COLO668 (cell line): ENCODE measurements at regions not wholly inside any gene's neighbourhood (a gene's known extent, or its start where the extent isn't known, plus 50 kb on each side); places are given as distances from the start of the nearest gene placed in this dataset.
"Not testable (repeated sequence)": the region's sequence is repeated elsewhere in the genome, so short reads cannot be mapped to it uniquely, and the experiment has no call there.

Experiments
- DNase-seq: peaks from one replicate; lab custom pipeline; 2025; ENCODE audit not compliant: unreplicated experiment; lab: John Stamatoyannopoulos, UW

- no peak for DNase-seq
These were observed 149.2 kb upstream of the SYT10 start for GRCh38 chr12:33588725-33589405.

DNA sequence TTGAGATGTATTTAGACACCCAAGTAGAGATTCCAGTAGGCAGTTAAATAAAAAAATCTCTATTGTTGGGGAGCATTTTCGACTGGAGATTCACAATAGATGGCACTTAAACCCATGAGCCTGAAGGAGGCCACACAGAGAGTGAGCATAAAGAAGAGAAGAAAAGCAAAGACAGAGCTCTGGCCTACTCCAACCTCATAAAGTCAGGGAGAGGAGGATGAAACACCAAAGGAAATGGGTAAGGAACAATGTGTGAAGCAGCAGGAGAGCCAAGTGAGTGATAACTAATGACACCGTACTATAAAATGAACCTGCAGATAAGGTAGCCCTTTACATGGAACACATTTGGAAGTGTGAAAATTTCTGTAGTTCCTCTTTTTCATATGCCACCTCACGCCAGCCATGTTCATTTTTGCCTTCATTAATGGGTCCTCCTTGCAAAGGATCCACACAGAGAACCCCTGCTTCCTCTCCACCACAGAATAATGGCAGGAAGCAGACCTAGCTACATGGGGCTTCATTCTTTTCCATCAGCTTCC is 150.0 kb upstream of the SYT10 start:
- DNase-seq, result no peak

DNA sequence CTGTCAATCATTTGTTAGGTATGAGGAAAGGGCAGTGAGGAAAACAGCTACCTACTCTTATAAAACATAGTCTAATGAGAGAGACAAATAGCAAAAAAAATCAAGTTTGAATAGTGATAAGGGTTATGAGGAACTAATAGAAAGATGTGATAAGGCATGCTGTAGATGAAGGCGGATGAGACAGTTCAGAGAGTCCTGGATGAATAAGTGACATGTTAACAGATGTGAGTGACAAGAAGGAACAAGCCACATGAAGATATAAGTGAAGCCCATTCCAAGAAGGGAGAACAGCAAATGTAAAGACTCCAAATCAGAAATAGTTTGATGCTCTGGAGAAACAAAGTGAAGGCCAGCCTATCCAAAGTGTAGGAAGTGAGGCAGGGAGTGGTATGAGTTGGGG is 154.1 kb upstream of the SYT10 start:
- no peak for DNase-seq

DNA sequence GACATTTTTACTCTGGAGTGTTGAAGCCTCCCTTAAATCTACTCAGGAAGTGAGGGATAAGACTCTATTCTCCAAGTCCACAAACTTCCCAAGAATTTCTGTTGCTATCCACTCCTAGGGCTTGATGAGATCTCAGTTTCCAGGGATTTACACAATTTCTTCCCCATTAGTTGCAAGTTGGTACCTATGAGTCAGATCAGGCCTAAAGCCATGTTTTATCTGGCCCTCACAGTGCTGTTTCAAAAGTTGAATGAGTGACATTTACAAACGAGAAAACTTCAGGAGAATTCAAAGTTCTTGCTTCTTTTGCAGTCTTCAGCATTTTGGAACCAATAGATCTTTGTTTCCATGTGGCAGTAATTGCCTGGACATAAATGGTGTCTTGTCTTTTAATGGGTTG is 156.4 kb upstream of the SYT10 start:
- no peak for DNase-seq

DNA sequence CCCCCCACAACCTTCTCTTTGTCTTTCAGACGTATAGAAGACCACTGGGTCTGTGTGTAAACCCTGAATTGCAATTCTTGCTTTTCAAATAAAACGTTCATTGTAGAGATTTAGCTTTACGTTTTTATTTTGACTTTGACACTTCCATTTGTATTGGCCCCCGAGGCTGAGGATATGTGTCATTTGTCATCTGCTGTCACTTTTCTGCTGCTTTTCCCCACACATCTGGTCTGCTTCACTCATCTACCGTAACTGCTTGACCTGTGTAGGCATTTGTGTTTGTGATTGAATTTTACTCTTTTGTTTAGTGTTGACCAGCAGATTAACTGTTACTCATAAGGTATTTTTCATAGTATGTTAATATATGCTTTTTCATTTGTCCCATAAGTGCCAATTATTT is 157.2 kb upstream of the SYT10 start:
- DNase-seq, result no peak

DNA sequence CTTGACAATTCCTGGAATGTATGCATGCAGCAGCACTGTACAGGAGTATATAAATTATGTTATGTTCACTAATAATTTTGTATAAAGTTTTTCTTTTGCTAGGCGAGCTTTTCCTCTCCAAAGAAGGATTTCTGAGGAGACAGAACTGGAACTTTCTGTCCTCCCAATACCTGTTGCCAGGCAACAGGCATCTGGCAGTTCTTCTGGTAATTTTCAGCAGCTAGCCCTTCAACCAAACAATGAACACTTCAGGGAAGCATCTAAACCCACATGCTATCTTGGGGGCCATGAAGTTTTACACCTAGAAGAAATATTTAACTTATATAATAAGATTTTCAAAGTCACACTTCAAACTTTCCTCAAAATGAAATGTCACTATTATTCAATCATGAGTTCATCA is 162.9 kb upstream of the SYT10 start:
- DNase-seq, result no peak

- DNase-seq, result no peak
These were observed 166.1 kb upstream of the SYT10 start for GRCh38 chr12:33605757-33606156.

- DNase-seq, result no peak
These were observed 170.3 kb upstream of the SYT10 start for GRCh38 chr12:33609910-33610309.

GRCh38 chr12:33614630-33615029 is 175.0 kb upstream of the SYT10 start:
- DNase-seq, result no peak

DNA sequence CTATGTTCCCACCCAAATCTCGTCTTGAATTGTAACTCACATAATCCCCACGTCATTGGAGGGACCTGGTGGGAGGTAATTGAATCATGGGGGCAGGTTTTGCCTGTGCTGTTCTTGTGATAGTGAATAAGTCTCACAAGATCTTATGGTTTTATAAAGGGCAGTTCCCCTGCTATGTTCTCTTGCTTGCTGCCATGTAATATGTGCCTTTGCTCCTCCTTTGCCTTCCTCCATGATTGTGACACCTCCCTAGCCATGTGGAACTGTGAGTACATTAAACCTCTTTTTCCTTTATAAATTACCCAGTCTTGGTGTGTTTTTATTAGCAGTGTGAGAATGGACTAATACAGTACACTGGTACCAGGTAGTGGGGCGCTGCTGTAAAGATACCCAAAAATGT is 177.6 kb upstream of the SYT10 start:
- no peak for DNase-seq

GRCh38 chr12:33628087-33628486 is 188.5 kb upstream of the SYT10 start:
- no peak for DNase-seq

DNA sequence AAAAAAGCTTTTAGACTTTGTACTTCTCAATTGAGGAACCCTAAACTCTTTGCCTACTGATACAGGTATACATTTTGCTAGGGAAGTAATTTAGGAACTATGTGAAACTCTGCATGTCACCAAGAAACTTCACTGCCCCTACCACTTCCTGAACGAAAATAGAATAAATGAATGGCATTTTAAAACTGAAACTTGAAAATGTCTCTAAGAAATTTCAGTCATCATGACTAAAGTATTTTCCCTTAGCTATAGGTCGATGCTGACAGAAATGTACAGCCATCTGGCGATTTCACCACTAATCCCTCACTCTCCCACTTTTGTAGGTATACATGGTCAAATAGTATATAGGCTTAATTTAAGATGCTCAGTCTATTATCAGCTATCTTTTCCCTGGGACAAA is 194.9 kb upstream of the SYT10 start:
- no peak for DNase-seq

- DNase-seq, result not testable (repeated sequence)
These were observed 197.3 kb upstream of the SYT10 start for GRCh38 chr12:33636930-33637329.

- DNase-seq, result no peak
These were observed 200.4 kb upstream of the SYT10 start for GRCh38 chr12:33639975-33640374.

- no peak for DNase-seq
These were observed 210.4 kb upstream of the SYT10 start for GRCh38 chr12:33649992-33650391.

DNA sequence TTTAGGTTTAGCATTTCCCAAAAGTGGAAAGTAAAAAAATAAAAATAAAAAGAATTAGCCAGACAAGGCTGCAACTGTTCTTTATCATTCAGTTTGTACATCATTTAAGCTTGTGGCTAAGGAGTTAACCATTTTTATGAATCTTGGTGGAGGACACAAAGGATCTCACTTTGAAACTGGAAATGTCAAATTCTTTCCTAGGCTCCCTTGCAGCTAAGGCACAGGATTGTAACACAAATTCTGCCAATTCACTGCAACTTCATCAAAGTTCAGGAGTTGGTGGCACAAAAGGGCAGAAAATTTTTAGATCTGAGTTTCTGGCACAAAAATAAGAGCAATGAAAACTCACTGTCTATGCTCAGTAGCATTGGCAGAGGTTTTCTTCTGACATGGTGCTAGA is 211.2 kb upstream of the SYT10 start:
- DNase-seq, result no peak

DNA sequence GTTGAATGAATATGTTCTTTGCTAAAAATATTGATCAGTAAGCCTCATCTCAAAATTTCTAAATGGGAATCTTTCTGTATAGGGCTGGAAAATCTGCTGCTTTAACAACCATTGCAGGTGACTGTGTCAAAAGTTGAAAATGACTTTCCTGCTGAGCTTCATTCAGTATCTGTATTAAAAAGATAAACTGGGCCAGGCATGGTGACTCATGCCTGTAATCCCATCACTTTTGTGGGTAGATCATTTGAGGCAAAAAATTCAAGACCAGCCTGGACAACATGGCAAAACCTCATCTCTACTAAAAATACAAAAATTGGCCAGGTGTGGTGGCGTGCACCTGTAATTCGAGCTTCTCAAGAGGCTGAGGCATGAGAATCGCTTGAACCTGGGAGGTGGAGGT is 213.7 kb upstream of the SYT10 start:
- DNase-seq, result no peak

- no peak for DNase-seq
These were observed 214.7 kb upstream of the SYT10 start for GRCh38 chr12:33654313-33654712.

DNA sequence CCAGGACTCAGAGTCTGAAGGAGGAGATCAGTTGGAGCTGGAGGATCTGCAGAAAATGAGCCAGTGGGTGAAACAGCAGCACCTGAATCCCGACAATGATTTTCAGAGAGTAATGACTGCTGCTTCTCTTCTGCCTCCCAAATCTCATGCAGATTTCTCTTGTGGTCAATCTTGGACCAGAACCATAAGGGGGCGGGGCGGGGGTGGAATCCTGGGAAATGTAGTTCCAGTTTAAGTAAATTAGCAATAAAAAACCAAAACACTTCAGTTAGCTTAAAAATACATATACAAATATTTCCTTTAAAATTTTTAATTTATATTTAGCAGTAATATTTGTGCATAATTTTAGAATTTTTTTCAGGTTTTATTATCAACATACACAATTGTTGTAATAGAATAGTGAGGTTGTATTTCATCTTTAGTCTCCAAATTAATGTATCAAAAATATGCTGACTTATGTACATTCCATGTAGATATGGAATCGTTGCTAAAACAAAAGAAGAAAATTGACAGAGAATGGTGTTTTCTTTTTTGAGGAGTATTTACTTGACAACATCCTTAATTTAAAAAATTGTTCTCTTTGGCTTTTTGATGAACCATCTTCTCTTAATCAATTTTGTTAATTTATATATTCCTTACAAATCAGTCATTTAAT is 223.5 kb upstream of the SYT10 start:
- no peak for DNase-seq

- DNase-seq, result no peak
These were observed 229.7 kb upstream of the SYT10 start for GRCh38 chr12:33669349-33669748.

GRCh38 chr12:33670284-33670683 is 230.7 kb upstream of the SYT10 start:
- no peak for DNase-seq

DNA sequence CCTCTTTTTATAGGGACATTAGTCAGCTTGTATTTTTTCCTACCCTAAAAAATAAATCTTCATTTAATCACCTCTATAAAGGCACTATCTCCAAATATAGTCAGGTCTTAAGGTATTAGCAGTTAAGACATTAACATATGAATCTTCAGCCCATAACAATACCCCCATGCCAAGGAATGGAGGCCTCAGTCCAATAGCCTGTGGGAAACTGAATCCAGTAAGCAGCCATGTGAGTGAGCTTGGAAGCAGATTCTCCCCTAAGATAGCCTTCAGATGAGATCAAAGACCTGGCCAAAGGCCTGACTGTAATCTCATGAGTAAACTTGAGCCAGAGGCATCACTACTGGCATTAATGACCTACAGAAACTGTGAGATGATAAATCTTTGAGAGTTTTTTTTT is 232.1 kb upstream of the SYT10 start:
- DNase-seq, result no peak
